Motor neuron (in vitro differentiated cells): ENCODE measurements at regions not wholly inside any gene's neighbourhood (a gene's known extent, or its start where the extent isn't known, plus 50 kb on each side); places are given as distances from the start of the nearest gene placed in this dataset.

Source experiments
- ATAC-seq, 8 experiments: fragments of 200-7000 bp; cut with Tn5 transposase; replicated peaks in 6 of 8; 2 replicates each; pipeline ENCODE4 v1.8.0; 2021; ENCODE audit warnings: mild to moderate bottlenecking in 8 of 8, moderate library complexity in 8 of 8
- H3K27ac ChIP-seq, 2 donors: fragments of 250-450 bp; sonication (Bioruptor Pico); 2 replicates each; pipeline ENCODE4 v1.9.0; 2021; ENCODE audit warnings: antibody characterized with exemption in 2 of 2, mild to moderate bottlenecking in 2 of 2, moderate library complexity in 1 of 2
- H3K4me1 ChIP-seq, 2 donors: fragments of 250-450 bp; sonication (Bioruptor Pico); replicated peaks in 1 of 2; 2 replicates each; pipeline ENCODE4 v1.6.1; 2021; ENCODE audit warnings: antibody characterized with exemption in 2 of 2, mild to moderate bottlenecking in 2 of 2, moderate library complexity in 1 of 2
- H3K4me3 ChIP-seq, 5 donors: fragments of 250-450 bp; sonication (Bioruptor Pico); 2 replicates each; pipeline ENCODE4 v1.9.0; 2021; ENCODE audit warnings: antibody characterized with exemption in 5 of 5, mild to moderate bottlenecking in 5 of 5, moderate library complexity in 4 of 5
- WGBS, 10 experiments: fragments of 450-650 bp; shearing (Covaris generic); methylation state at CpG; one replicate each; pipeline ENCODE4 v1.0.0; 2022; 5-methylcytosine and 5-hydroxymethylcytosine counted together
- in situ Hi-C, 9 experiments: fragments of 400-800 bp; cut with MboI; loops; one replicate each; pipeline ENCODE4 v1.15.0; 2021; ENCODE audit warnings: low sequenced_read_pairs in 9 of 9, low pct_unique_long_range_greater_than_20kb in 2 of 9; ENCODE audit not compliant: unreplicated experiment in 9 of 9

DNA sequence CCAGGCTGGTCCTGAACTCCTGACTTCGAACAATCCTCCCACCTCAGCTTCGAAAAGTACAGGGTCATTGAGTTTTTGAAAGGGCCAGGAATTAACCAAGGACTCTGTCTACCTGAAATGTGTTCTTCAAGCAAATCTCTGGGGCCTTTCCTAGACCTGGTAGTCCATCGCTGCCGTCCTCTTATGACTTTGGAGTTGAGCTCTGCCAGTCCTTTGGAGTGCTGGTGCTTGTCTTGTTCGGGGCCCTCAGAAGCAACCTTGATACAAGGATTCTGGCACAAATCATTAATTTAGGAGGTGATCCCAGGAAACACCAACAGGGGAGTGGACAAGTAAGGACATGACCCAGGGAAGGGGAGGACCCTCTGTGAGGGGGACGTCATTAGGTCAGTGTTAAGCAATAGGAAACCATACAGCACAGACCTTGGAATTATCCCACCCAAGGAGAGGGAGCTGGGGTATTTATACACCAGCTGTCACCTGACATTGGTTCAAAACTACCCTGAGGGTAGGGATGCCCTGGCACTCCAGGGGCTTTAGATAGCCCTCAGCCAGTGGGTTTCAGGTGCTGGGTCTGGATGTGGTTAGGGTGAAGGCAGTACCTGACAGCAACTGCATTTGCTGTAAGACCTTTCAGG lies 187.2 kb downstream of the FOXL1 start:
- Histone ChIP-seq H3K27ac (no peak overlapping the region), H3K4me3 (no peak overlapping the region), H3K4me1 (peaks cover 15 to 24% of the 10 kb centered on the region in 2 donors)
- WGBS, 10 experiments, result 20 to 100% (median 89%) methylated on average over 1 to 6 of the region's 6 CpGs; no CpG with 5 or more reads in 1 of the 10 experiments
- ATAC-seq, result no peak
- in situ Hi-C loops, result loop anchor here in 1 of 9 experiments (25.0 kb wide), 2 partner anchors 178 to 297 kb away; partner anchors contain the start of gene FOXL1

DNA sequence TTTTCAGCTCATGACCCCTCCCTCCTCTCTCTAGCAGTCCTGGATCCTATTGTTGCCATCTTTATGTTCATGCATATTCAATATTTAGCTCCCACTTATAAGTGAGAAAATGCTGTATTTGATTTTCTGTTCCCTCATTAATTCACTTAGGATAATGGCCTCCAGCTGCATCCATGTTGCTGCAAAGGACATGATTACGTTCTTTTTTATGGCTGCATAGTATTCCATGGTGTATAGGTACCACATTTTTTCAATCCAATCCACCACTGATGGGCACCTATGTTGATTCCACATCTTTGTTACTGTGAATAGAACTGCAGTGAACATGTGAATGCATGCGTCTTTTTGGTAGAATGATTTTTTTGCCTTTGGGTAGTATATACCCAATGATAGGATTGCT lies 188.4 kb downstream of the FOXL1 start:
- Histone ChIP-seq H3K4me1 (peaks cover 13 to 19% of the 10 kb centered on the region in 2 donors), H3K4me3 (no peak overlapping the region), H3K27ac (no peak overlapping the region)
- in situ Hi-C loops, result loop anchor here in 1 of 9 experiments (25.0 kb wide), 2 partner anchors 179 to 296 kb away; partner anchors contain the start of gene FOXL1
- WGBS, 10 experiments, result 67 to 100% (median 88%) methylated on average over 1 to 2 of the region's 2 CpGs; no CpG with 5 or more reads in 4 of the 10 experiments
- no peak for ATAC-seq

DNA sequence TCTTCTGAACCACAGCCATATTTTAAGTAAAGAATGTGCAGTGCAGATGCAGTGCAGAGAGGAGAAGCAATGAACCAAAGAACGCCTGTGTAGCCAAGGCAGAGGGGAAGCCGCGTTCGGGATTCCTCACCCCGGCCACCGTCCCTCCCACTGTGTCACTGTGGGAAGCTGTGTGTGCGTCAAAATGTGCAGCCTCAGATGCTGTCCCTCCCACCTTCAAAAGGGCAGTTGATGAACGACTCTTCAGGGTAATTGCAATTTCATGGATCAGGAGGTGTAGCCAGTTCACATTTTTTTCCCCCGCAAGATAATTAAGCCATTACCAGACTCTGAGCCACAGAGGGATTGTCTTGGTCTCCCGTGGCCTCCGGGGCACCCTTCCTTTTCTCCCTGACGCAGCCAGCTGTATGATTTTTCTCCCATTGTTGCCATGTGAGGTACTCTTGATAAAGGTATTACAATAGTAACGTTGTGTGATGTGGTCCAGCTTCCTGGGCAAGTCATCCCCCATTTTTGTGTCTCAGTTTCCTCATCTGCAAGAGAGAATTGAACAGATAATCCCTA lies 190.0 kb downstream of the FOXL1 start:
- in situ Hi-C loops, result loop anchor here in 1 of 9 experiments (25.0 kb wide), 2 partner anchors 181 to 294 kb away; partner anchors contain the start of gene FOXL1
- WGBS, 10 experiments, result 5 to 58% (median 39%) methylated on average over 2 to 9 of the region's 13 CpGs; no CpG with 5 or more reads in 3 of the 10 experiments

DNA sequence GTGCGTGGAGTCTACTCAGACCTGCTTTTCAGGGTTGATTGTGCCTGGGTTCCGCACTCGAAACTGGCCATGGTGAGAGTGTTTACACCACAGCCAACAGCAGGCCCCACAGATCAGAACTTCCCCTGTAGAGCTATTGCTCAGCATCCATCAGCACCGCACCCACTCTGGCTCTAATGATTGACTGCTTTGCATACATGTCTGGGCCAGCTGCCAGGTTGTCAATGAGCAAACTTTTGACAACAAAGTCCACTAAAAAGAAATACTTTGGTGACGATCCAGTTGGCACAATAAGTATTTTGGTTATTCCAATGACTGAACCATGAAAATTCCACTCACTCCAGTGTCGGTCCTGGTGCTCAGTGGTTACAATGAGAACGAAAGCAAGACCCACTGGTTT lies 190.7 kb downstream of the FOXL1 start:
- H3K27ac ChIP-seq, result no peak overlapping the region
- peak in 2 of 8 experiments; percentile 52 to 55 for ATAC-seq
- WGBS, 10 experiments, result 11 to 100% (median 72%) methylated on average over 1 to 7 of the region's 7 CpGs; no CpG with 5 or more reads in 3 of the 10 experiments
- in situ Hi-C loops, result loop anchor here in 1 of 9 experiments (25.0 kb wide), 2 partner anchors 182 to 293 kb away; partner anchors contain the start of gene FOXL1
- H3K4me1 ChIP-seq, result peaks cover 25 to 32% of the 10 kb centered on the region in 2 donors
- no peak overlapping the region for H3K4me3 ChIP-seq

More for the DNA sequence above, 190.0 kb downstream of the FOXL1 start:
- Histone ChIP-seq H3K27ac (no peak overlapping the region), H3K4me1 (peaks cover 23 to 29% of the 10 kb centered on the region in 2 donors), H3K4me3 (no peak overlapping the region)
- ATAC-seq, result peak in 5 of 8 experiments; percentile 48 to 75 (median 69)

DNA sequence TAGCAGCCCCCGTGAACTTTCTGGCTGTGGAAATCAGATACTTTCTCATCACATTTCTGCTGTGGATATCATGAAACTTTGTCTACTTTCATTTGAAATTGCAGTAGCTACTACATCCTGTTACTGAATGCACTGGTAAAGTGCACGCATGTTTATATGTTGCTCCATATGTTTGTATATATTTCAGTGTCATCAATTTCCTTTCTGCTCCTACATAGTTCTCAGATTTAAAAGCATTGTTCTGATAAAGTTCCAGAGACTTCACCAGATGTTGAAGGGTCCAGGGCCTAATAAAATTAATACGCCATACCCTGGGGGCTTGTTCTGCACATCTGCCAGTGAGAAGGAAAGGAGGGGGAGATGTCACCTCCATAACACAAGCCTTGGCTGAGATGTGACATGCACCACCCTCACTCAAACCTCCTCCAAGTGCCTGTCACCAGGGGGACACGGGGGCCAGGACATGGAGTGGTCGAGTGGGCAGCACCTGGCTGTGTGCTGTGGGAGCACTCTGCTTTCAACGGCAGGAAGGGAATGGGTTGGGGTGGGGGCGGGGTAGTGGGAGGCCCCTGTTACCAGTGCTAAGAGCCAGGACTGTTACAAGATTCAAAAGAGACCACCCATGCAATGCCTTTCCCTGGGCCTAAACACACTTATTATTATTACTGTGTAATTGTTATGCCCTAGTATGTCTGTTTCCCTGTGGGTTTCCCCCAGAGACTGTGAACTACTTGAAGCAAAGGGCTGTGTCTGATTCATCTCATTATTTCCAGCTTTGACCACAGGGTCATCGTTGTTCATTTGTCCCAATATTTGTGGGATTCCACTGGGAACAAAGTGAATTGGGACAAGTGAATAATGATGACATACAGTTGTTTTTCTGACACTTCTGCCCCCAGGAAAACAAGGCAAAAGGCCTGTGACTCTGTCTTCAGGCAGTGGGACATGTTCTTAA lies 193.4 kb downstream of the FOXL1 start:
- Histone ChIP-seq H3K4me1 (peaks cover 42 to 44% of the 10 kb centered on the region in 2 donors), H3K4me3 (no peak overlapping the region), H3K27ac (no peak overlapping the region)
- WGBS, 10 experiments, result 0 to 100% (median 79%) methylated on average over 1 to 4 of the region's 8 CpGs; no CpG with 5 or more reads in 2 of the 10 experiments
- in situ Hi-C loops, result loop anchor here in 1 of 9 experiments (25.0 kb wide), 2 partner anchors 184 to 291 kb away; partner anchors contain the start of gene FOXL1
- no peak for ATAC-seq

DNA sequence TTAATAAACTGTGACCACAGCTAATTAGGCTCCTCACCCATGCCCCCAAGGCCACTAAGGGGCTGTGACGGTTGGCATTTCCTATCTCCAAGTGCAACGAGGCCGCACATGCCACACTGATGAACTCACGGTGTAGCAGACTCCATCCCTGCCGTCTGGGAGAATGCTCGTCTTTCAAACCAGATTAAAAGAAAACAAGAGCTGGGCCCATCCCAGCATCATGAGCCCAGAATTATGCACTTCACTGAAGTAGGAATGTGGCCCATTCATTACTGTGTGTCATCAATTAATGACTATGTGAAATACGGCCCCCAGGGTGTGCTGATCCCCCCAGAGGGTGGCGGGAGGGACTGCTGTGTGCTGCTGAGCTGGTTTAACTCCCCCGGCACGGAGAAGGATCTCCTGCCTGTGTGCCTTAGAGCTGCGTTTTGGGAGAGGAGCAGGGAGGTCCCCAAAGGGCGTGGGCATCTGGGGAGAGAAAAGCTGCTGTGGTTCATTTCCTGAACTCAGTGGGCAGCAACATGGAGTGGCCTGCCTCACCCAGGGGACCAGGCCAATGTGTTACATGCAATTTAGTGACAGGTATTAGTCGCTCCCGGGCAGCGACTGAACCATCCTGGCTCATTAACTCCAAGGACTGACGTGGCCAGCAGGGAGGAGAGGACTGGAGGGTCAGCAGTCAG lies 194.5 kb downstream of the FOXL1 start:
- WGBS, 10 experiments, result 0 to 60% (median 20%) methylated on average over 1 to 8 of the region's 16 CpGs; no CpG with 5 or more reads in 4 of the 10 experiments
- peak overlapping the region in 1 of 2 donors; percentile 56 for H3K27ac ChIP-seq
- peak; percentile 69 to 85 (median 78) for ATAC-seq

DNA sequence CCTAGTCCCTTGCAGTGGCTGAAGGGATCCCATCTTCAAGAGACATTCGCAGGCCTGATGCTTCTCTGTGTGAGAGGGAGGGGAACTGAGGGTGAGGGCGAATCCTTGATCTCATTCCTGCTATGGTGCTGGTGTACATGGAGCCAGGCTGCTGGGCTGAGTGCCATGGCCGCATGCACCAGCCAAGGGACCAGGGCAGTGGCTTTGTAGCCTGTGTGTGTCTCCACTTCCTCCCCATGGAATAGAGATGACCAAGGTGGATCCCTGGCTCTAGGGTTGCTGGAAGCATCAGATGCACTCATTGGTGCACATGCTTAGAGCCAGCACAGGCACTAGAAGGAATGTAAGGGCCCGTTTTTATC lies 195.0 kb downstream of the FOXL1 start:
- Histone ChIP-seq H3K27ac (no peak overlapping the region), H3K4me3 (no peak overlapping the region), H3K4me1 (peaks cover 37 to 42% of the 10 kb centered on the region in 2 donors)
- in situ Hi-C loops, result loop anchor here in 1 of 9 experiments (25.0 kb wide), 2 partner anchors 186 to 289 kb away; partner anchors contain the start of gene FOXL1
- ATAC-seq, result no peak
- 40 to 83% (median 66%) methylated on average over 1 to 3 of the region's 4 CpGs; no CpG with 5 or more reads in 5 of the 10 experiments for WGBS, 10 experiments

More for the DNA sequence above, 194.5 kb downstream of the FOXL1 start:
- no peak overlapping the region for H3K4me3 ChIP-seq
- peaks cover 42% of the 10 kb centered on the region in 2 donors for H3K4me1 ChIP-seq
- in situ Hi-C loops, result loop anchor here in 1 of 9 experiments (25.0 kb wide), 2 partner anchors 186 to 289 kb away; partner anchors contain the start of gene FOXL1

DNA sequence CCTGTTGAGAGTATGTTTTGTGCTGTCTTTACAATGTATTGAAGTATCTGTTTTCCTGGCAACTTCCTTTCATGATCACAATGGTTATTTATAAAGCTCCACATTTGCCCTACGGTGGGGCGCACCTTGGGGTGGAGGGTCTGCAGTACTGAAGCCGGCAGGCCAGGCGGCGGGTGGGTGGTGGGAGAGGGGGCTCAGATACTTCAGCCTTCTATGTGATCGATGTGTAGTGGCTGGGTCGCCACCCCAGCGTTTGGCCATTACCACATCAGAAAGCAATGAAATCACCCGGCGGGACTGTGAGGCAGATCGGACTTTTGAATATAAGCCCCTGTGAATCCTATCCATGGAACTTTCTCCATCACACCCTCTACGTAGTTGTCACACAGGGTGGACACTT lies 196.6 kb downstream of the FOXL1 start:
- in situ Hi-C loops, result loop anchor here in 1 of 9 experiments (25.0 kb wide), 2 partner anchors 188 to 287 kb away; partner anchors contain the start of gene FOXL1
- WGBS, 10 experiments, result 80 to 100% (median 94%) methylated on average over 1 to 5 of the region's 12 CpGs; no CpG with 5 or more reads in 3 of the 10 experiments
- ATAC-seq, result no peak
- no peak overlapping the region for H3K4me3 ChIP-seq
- H3K4me1 ChIP-seq, result peaks cover 33 to 38% of the 10 kb centered on the region in 2 donors
- H3K27ac ChIP-seq, result no peak overlapping the region

DNA sequence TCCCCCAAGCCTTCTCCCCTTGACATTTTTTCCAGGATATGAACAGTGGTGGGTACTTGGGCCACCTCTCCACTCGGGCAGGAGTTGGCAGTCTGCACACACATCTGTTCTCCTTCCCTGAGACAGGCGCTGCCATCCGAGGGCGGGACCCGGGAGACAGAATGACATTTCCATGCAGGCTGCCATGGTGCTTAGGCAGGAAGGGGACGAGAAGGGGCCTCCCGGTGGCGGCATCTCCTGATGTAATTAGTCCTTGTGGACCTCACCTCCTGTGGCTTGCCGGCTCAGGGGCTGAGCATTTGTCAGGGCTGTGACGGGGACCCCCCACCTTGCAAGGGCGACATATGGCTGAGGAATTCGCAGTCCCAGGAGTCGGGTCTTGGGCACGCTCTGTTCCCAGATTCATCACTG lies 197.2 kb downstream of the FOXL1 start:
- 24 to 83% (median 40%) methylated on average over 1 to 9 of the region's 14 CpGs; no CpG with 5 or more reads in 3 of the 10 experiments for WGBS, 10 experiments

DNA sequence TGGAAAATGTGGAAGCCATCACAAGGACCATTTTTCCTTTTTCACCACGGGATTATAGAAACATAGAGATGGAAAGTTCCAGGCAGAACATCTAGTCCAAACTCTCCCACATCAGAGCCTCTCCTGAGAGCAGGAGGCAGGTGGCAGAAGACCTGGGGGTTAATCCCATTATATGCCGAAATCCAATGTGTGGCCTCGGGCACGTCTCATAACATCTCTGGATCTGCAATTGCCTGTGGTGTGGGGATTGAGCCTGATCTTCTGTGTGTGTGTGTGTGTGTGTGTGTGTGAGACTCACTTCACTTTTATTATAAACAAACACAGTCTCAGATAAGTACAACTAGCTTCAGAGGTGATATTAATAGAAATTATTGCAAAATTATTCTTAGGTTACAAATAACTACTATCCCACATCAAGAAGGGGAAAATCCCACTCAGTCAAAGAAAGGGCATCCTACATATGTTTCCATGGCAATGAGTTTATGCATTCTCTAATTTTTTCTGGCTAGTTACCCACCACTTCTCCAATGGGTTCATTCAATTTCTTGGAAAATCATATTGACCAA lies 199.1 kb downstream of the FOXL1 start:
- peaks cover 24 to 27% of the 10 kb centered on the region in 2 donors for H3K4me1 ChIP-seq
- H3K27ac ChIP-seq, result no peak overlapping the region
- WGBS, 10 experiments, result 0 to 100% (median 89%) methylated on average over 1 to 3 of the region's 4 CpGs; no CpG with 5 or more reads in 7 of the 10 experiments
- ATAC-seq, result no peak
- no peak overlapping the region for H3K4me3 ChIP-seq
- in situ Hi-C loops, result no loop called here

More for the DNA sequence above, 197.2 kb downstream of the FOXL1 start:
- no peak overlapping the region for H3K4me3 ChIP-seq
- peak in 5 of 8 experiments; percentile 48 to 86 (median 75) for ATAC-seq
- in situ Hi-C loops, result no loop called here
- H3K27ac ChIP-seq, result no peak overlapping the region
- peaks cover 33 to 38% of the 10 kb centered on the region in 2 donors for H3K4me1 ChIP-seq

DNA sequence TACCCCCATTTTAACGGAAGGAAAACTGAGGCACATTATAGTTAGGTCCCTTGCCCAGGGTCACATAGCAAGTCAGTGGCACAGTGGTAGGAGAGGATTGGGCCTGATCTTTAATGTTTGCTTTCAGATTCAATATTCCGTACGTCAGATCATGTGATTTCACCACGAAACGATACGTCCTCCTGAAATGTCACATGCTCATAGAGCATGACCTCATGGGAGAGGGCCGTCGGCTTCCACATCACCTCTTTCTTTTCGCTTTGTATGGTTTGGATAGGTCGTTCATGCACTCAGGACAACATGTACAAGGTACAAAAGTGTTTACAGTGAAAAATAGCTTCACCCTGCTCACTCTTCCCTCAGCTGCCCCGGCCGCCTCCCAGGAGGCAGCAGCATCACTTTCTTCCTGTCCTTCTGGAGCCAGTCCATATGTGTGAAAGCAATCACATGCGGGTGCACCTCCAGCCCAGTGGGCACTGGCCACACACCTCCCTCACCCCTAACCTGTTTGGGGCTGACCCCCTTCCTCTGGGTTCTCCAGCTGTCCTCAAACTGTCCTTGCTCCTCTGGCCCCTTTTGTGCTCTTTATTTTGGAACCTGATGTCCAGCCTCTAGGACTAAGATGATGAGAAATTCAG lies 199.9 kb downstream of the FOXL1 start:
- H3K4me1 ChIP-seq, result peaks cover 16 to 19% of the 10 kb centered on the region in 2 donors
- no peak overlapping the region for H3K27ac ChIP-seq
- in situ Hi-C loops, result no loop called here
- no peak for ATAC-seq
- WGBS, 10 experiments, result 40 to 100% (median 79%) methylated on average over 1 to 12 of the region's 13 CpGs
- no peak overlapping the region for H3K4me3 ChIP-seq
